Stimulated activated CD8-positive, alpha-beta memory T cell treated with anti-CD3 and anti-CD28 coated beads, Interleukin-7, amount 100 ng/mL, for 1 hour (primary cell): ENCODE measurements at regions not wholly inside any gene's neighbourhood (a gene's known extent, or its start where the extent isn't known, plus 50 kb on each side); places are given as distances from the start of the nearest gene placed in this dataset.

ENCODE experiments used
- DNase-seq, 2 donors: peaks; one replicate each; pipeline ENCODE4 v3.0.0-alpha.2; 2020; ENCODE audit warnings: low read depth in 2 of 2

DNA sequence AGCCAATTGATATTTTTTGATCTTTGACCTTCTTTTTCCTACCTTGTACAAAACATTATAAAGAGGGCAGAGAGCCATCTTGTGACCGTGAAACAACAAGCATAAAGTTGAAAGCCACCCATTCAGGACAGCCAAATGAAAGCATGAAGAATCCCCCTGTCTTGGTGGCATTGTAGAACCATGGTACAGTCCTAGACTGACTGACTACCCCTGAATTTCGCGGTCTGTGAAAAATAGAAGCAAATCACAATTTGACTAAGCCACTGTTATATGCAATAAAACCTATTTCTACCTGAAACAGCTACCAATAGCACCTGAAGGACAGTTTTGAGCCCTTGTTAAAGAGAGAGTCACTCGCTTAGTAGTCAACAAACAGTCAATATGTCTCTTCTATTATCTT, 527.4 kb downstream of the MID1IP1 start:
- DNase-seq, result no peak

- no peak for DNase-seq
Observed at GRCh38 chrX:39331082-39331704, 529.9 kb downstream of the MID1IP1 start.

DNA sequence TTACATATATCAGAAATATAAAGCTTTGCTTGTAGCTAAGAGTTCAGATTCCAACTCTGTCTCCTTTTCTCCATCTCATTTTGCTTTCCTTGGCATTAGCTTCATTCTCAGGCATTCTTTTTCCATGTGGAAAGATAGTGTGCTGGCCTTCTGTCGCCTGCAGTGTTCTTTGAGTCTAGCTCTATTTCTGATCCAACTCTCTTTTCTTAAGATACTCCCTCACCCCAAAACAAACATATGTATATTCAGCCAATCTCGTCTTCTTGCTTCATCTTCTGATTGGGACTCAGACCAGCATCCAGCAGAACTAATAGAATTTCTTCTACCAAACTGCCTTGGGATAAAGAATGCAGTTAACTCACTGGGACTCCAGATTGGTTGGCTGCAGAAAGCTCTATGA, 532.2 kb downstream of the MID1IP1 start:
- DNase-seq, result no peak

GRCh38 chrX:39335513-39336235, 534.4 kb downstream of the MID1IP1 start:
- no peak for DNase-seq

- DNase-seq, result no peak
Observed at GRCh38 chrX:39336671-39337311, 535.5 kb downstream of the MID1IP1 start.

DNA sequence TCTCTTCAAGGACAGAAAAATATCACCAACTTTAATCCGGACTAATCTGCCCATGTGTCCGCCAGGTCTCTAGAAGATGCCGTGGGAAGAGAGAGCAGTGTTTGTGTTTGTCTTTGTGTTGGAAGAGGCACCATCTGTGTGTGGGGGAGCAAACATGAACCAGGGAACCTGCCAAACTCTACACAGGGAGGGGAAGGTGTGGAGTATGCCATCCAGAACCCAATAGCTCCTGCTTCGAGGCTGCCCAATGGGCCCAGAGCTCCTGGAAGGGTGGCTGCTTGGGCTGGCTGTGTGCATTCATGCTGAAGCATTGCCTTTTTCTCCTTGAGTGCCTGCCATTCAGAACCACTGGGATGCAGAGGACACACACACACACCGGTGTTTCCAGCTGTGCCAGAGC, 536.2 kb downstream of the MID1IP1 start:
- DNase-seq, result no peak

DNA sequence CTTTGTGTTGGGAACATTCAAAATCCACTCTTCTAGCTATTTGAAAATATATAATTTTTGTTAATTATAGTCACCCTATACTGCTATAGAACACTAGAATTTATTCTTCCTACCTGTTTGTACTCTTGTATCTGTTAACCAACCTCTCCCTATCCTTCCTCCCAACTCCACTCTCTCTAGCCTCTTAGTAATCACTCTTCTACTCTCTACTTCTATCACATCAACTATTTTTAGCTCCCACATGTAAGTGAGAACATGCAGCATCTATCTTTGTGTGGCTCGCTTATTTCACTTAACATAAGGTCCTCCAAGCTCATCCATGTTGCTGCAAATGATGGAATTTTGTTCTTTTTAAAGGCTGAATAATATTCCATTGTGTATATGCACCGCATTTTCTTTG, 537.3 kb downstream of the MID1IP1 start:
- no peak for DNase-seq

- DNase-seq, result no peak
Observed at GRCh38 chrX:39356119-39356807, 555.0 kb downstream of the MID1IP1 start.

DNA sequence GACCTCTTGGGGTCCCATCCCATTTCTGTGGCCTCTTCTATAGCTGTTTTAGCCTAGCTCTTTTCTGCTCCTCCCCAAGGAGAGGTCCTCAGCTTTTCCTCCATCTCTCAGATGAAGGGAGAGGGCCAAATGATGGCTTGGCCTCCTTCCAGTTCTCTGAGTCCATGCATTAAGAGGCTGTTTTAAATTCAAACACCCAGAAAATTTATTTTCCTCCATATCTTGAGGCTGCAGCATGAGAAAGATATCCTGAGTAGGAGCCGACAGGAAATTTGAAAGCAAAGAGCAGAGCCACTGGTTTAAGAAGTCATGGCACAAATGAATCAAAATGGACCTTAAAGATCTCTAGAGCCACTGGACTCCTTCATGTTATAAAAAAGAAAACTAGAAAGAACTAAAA, 558.8 kb downstream of the MID1IP1 start:
- no peak for DNase-seq

GRCh38 chrX:39361736-39362135, 560.5 kb downstream of the MID1IP1 start:
- no peak for DNase-seq

- no peak for DNase-seq
Observed at GRCh38 chrX:39367416-39367815, 566.2 kb downstream of the MID1IP1 start.

DNA sequence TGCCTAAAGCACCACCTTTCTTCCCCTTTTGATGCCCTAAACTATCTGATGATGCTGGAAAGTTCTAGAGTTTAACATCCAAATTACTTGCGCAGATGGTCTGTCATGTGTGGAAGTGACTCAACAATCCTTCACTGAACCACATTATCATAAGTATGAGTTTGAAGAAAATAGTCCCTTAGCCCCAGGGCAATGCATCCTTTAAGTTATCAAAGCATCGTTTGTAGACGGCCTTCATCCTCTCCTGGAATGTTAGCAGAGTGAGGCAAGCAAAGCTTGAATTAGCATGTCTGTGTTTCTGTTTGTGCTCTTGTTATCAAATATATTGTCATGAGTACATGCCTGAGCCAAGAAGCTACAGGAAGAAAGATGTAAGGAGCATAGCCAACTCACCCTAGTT, 570.9 kb downstream of the MID1IP1 start:
- DNase-seq, result no peak

DNA sequence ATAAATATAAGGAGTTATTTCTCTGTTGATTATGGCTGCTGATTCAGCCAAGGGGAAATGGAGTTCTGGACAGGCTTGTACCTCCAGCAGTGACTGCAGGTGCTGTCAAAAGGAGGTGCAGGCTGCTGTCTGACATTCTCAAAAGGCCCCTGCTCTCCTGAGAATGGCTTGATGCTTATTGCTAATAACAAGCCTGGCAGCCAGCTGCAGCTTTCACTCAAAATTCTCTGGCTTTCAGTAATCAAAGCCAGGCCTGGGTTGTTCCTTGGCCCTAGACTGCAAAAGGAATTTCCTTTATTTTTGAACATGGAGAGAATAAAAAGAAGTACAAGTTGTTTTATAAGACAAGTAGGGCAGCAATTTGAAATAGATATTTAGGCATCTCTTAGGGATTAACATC, 575.9 kb downstream of the MID1IP1 start:
- DNase-seq, result no peak

- DNase-seq, result no peak
Observed at GRCh38 chrX:39377773-39378172, 576.5 kb downstream of the MID1IP1 start.

- no peak for DNase-seq
Observed at GRCh38 chrX:39381422-39381821, 580.2 kb downstream of the MID1IP1 start.

- no peak for DNase-seq
Observed at GRCh38 chrX:39384996-39385395, 583.7 kb downstream of the MID1IP1 start.

GRCh38 chrX:39388730-39389129, 587.5 kb downstream of the MID1IP1 start:
- DNase-seq, result no peak

DNA sequence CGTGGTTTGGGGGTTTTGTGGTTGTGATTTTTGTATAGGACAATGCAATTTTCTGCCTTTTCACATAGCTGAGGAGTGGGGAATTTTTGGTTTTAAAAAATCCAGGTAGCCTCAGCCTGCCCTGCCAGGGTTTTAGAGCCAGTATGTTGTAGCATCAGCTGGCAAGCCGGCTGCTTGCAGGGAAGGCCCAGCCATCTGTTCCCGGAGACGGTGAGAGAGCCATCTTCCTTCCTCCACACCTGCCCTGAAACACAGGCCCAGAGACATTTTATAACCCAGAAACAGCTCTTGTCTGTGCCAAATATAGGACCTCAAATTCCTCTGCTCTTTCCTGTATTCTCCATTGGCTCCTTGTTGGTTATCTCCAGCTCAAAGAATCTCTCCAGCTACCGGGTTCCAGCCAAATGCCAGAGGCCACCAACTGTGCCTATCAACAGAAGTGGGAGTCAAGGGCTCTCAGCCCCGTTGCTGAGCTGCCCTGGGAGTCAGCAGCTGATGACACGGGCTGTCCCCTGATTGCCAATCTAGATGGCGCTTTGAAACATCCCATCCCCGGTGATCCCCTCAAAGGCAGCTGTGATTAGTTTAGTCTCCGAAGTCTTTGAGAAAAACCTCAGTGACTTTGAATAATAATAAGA, 595.2 kb downstream of the MID1IP1 start:
- DNase-seq, result no peak

- DNase-seq, result no peak
Observed at GRCh38 chrX:39397561-39398199, 596.4 kb downstream of the MID1IP1 start.

- no peak for DNase-seq
Observed at GRCh38 chrX:39398215-39398962, 597.1 kb downstream of the MID1IP1 start.

GRCh38 chrX:39398963-39399261, 597.7 kb downstream of the MID1IP1 start:
- DNase-seq, result no peak
